Daoy (cell line): ENCODE measurements at regions not wholly inside any gene's neighbourhood (a gene's known extent, or its start where the extent isn't known, plus 50 kb on each side); places are given as distances from the start of the nearest gene placed in this dataset.

Experiments
- DNase-seq: peaks from one replicate; pipeline ENCODE4 v3.0.0-alpha.2; 2015; ENCODE audit warnings: low read depth

- DNase-seq, result no peak
Observed at GRCh38 chr6:42512579-42512978, 51.2 kb upstream of the UBR2 start.

- DNase-seq, result peak; percentile 51
Observed at GRCh38 chr6:42511803-42512422, 51.9 kb upstream of the UBR2 start.

GRCh38 chr6:42510795-42511194 lies 53.0 kb upstream of the UBR2 start:
- DNase-seq, result no peak

- DNase-seq, result no peak
Observed at GRCh38 chr6:42509765-42510164, 54.1 kb upstream of the UBR2 start.

GRCh38 chr6:42509256-42509655 lies 54.6 kb upstream of the UBR2 start:
- DNase-seq, result no peak

GRCh38 chr6:42507901-42508300 lies 55.9 kb upstream of the UBR2 start:
- DNase-seq, result no peak

- no peak for DNase-seq
Observed at GRCh38 chr6:42507195-42507594, 55.5 kb upstream of the TRERF1 start.

- no peak for DNase-seq
Observed at GRCh38 chr6:42506070-42506469, 54.3 kb upstream of the TRERF1 start.

- peak; percentile 41 for DNase-seq
Observed at GRCh38 chr6:42505385-42505718, 53.6 kb upstream of the TRERF1 start.

GRCh38 chr6:42503894-42504293 lies 52.2 kb upstream of the TRERF1 start:
- DNase-seq, result no peak

GRCh38 chr6:42502990-42503389 lies 51.3 kb upstream of the TRERF1 start:
- no peak for DNase-seq

- DNase-seq, result no peak
Observed at GRCh38 chr6:42502127-42502526, 50.4 kb upstream of the TRERF1 start.
